WERI-Rb-1 (cell line): ENCODE measurements at regions not wholly inside any gene's neighbourhood (a gene's known extent, or its start where the extent isn't known, plus 50 kb on each side); places are given as distances from the start of the nearest gene placed in this dataset.

Experiments
- DNase-seq: peaks from one replicate; pipeline ENCODE4 v3.0.0-alpha.2; 2020
- H3K27ac ChIP-seq: fragments of 250-450 bp; sonication (Bioruptor Pico); 2 replicates; pipeline ENCODE4 v1.5.1; 2020; ENCODE audit warnings: mild to moderate bottlenecking, moderate library complexity
- H3K27me3 ChIP-seq: fragments of 250-450 bp; sonication (Bioruptor Pico); 2 replicates; pipeline ENCODE4 v1.5.1; 2021; ENCODE audit warnings: mild to moderate bottlenecking, low read depth, moderate library complexity; ENCODE audit not compliant: insufficient read depth, severe bottlenecking
- H3K36me3 ChIP-seq: fragments of 250-450 bp; sonication (Bioruptor Pico); 2 replicates; pipeline ENCODE4 v1.5.1; 2020; ENCODE audit warnings: mild to moderate bottlenecking, moderate library complexity
- H3K4me3 ChIP-seq: 2 replicates; pipeline ENCODE4 v1.5.1; 2011; ENCODE audit warnings: low read depth, mild to moderate bottlenecking, control low read depth, low read length
- H3K9me3 ChIP-seq: fragments of 250-450 bp; sonication (Bioruptor Pico); 2 replicates; pipeline ENCODE4 v1.5.1; 2021; ENCODE audit warnings: mild to moderate bottlenecking, moderate library complexity; ENCODE audit not compliant: severe bottlenecking
- CTCF ChIP-seq: IDR thresholded peaks from 2 replicates; pipeline ENCODE4 v1.5.1; 2011; ENCODE audit warnings: low read depth, mild to moderate bottlenecking, control low read depth, inconsistent platforms, low read length

GRCh38 chr6:150485161-150485958, 114.3 kb upstream of the PLEKHG1 start:
- Histone ChIP-seq H3K27me3 (peaks cover 3% of the 10 kb centered on the region), H3K9me3 (no peaks in the 10 kb centered on the region), H3K27ac (no peak overlapping the region), H3K36me3 (no peaks in the 10 kb centered on the region), H3K4me3 (no peak overlapping the region)
- no peak for TF ChIP-seq CTCF
- no peak for DNase-seq

- no peaks in the 10 kb centered on the region for H3K9me3 ChIP-seq
- no peaks in the 10 kb centered on the region for H3K36me3 ChIP-seq
- no peak overlapping the region for H3K27ac ChIP-seq
- DNase-seq = no peak
- H3K4me3 ChIP-seq = no peak overlapping the region
- TF ChIP-seq CTCF = no peak
- peaks cover 3% of the 10 kb centered on the region for H3K27me3 ChIP-seq
These were observed 113.6 kb upstream of the PLEKHG1 start for GRCh38 chr6:150486048-150486447.

DNA sequence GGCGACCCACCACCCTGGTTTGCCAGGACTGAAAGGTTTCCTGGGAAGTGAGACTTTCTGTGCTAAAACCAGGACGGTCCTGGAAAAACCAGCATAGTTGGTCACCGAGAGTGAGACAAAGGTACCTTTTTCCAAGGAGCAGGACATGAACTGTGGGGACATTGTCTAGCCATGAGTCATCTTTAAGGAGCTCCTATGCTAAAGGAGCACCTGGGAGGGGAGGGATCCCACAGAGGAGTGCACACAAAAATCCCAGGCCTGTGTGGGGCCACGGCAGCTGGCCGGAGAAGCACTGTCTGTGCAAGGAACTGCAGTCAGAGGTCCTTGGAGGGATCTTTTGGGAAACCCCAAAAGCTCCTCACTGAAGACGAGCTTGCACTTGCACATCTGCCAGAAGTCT, 109.1 kb upstream of the PLEKHG1 start:
- H3K9me3 ChIP-seq = no peaks in the 10 kb centered on the region
- H3K36me3 ChIP-seq = no peaks in the 10 kb centered on the region
- H3K27me3 ChIP-seq = no peaks in the 10 kb centered on the region
- DNase-seq = no peak
- TF ChIP-seq CTCF = no peak
- H3K4me3 ChIP-seq = no peak overlapping the region
- no peak overlapping the region for H3K27ac ChIP-seq

DNA sequence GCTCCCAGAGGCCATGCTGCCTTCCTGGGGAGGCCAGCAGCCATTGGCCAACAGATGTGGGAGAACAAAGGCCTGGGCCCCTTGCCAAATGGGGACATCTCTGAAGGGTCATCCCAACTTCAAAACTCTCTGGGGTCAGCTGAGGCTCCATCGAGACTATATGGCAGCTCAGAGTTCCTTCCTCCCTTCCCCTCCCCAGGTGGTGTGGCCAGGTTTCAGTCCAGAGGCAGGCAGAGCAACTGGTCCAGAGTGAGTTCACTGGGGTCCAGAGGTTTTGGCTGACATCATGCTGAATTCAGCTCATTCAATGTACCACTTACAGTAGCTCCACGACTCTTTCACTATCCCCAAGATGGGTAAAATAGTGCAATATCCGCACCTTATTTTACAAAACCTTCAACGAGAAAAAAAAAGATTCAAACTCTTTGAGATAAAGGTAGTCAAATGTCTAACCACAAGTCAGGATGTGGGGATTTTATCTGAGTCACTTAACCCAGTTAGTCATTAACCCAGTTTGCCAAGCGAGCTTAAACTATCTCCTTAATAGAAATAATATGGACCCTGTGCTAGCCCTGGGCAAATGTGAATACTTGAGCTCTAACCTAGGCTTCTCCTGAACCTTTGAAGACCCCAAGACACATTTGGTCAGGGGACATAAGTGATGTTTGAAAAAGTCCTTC, 108.4 kb upstream of the PLEKHG1 start:
- Histone ChIP-seq H3K27me3 (no peaks in the 10 kb centered on the region), H3K36me3 (no peaks in the 10 kb centered on the region), H3K4me3 (no peak overlapping the region), H3K27ac (no peak overlapping the region), H3K9me3 (no peaks in the 10 kb centered on the region)
- no peak for DNase-seq
- TF ChIP-seq CTCF = no peak

- Histone ChIP-seq H3K9me3 (no peaks in the 10 kb centered on the region), H3K4me3 (no peak overlapping the region), H3K36me3 (no peaks in the 10 kb centered on the region), H3K27me3 (no peaks in the 10 kb centered on the region), H3K27ac (no peak overlapping the region)
- DNase-seq = no peak
- no peak for TF ChIP-seq CTCF
These were observed 107.9 kb upstream of the PLEKHG1 start for GRCh38 chr6:150491811-150492172.
